Ovary (tissue), 3 donors: ENCODE measurements at regions not wholly inside any gene's neighbourhood (a gene's known extent, or its start where the extent isn't known, plus 50 kb on each side); places are given as distances from the start of the nearest gene placed in this dataset.
"Not testable (repeated sequence)": the region's sequence is repeated elsewhere in the genome, so short reads cannot be mapped to it uniquely, and the experiment has no call there.

Experiments used
- EP300 ChIP-seq: sonication (generic); formaldehyde crosslinking; IDR thresholded peaks from one replicate; pipeline ENCODE4 v1.6.1; 2017; ENCODE audit warnings: antibody characterized with exemption
- POLR2A ChIP-seq: fragments of 450-650 bp; IDR thresholded peaks from one replicate; pipeline ENCODE4 v1.6.1; 2017; ENCODE audit warnings: antibody characterized with exemption, mild to moderate bottlenecking, moderate library complexity
- TF ChIP-seq, protein P1 (sequence below), 3 donors: fragments of 450-650 bp in 2 of 3; fragments of 200-600 bp in 1 of 3; IDR thresholded peaks; one replicate each; pipeline versions ENCODE4 v1.5.1 to v1.8.0; 2016 to 2022; ENCODE audit warnings: antibody characterized with exemption in 3 of 3, mild to moderate bottlenecking in 1 of 3
- donor health status: DM: no; HTN: no; CAD: no.

DNA sequence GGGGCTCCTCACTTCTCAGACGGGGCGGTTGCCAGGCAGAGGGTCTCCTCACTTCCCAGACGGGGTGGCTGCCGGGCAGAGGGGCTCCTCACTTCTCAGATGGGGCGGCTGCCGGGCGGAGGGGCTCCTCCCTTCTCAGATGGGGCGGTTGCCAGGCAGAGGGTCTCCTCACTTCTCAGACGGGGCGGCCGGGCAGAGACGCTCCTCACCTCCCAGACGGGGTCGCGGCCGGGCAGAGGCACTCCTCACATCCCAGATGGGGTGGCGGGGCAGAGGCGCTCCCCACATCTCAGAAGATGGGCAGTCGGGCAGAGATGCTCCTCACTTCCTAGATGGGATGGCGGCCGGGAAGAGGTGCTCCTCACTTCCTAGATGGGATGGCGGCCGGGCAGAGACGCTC lies 148.3 kb downstream of the UTRN start:
- TF ChIP-seq, protein P1, sequence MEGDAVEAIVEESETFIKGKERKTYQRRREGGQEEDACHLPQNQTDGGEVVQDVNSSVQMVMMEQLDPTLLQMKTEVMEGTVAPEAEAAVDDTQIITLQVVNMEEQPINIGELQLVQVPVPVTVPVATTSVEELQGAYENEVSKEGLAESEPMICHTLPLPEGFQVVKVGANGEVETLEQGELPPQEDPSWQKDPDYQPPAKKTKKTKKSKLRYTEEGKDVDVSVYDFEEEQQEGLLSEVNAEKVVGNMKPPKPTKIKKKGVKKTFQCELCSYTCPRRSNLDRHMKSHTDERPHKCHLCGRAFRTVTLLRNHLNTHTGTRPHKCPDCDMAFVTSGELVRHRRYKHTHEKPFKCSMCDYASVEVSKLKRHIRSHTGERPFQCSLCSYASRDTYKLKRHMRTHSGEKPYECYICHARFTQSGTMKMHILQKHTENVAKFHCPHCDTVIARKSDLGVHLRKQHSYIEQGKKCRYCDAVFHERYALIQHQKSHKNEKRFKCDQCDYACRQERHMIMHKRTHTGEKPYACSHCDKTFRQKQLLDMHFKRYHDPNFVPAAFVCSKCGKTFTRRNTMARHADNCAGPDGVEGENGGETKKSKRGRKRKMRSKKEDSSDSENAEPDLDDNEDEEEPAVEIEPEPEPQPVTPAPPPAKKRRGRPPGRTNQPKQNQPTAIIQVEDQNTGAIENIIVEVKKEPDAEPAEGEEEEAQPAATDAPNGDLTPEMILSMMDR (IDR thresholded peaks at IDR 0.05) = not testable (repeated sequence)
- TF ChIP-seq POLR2A, EP300: not testable (repeated sequence)
